GM12878 (cell line): ENCODE measurements at regions not wholly inside any gene's neighbourhood (a gene's known extent, or its start where the extent isn't known, plus 50 kb on each side); places are given as distances from the start of the nearest gene placed in this dataset.

Experiments
- ATAC-seq: fragments of 200-7000 bp; cut with Tn5 transposase; 3 replicates; pipeline ENCODE4 v1.9.1; 2020; ENCODE audit warnings: mild to moderate bottlenecking, moderate library complexity
- BruUV-seq: library from RNA; stranded (reverse); fragments of 400-500 nt; replicated peaks from 2 replicates; lab custom pipeline; 2021; lab: Mats Ljungman, UMichigan
- CTCF ChIA-PET: fragments of 300-600 bp; sonication (Branson Sonifier 250); formaldehyde crosslinking; extraction: SDS; loops from one replicate; lab custom pipeline; 2021; ENCODE audit warnings: inconsistent platforms; lab: Yijun Ruan, JAX
- POLR2A ChIA-PET: fragments of 350-600 bp; formaldehyde crosslinking; extraction: SDS; loops from one replicate; lab custom pipeline; 2021; ENCODE audit warnings: inconsistent platforms; lab: Charles Lee
- RAD21 ChIA-PET: fragments of 300-600 bp; sonication (Branson Sonifier 250); formaldehyde crosslinking; loops from one replicate; lab custom pipeline; 2023; ENCODE audit warnings: antibody characterized with exemption; ENCODE audit not compliant: unreplicated experiment; lab: Charles Lee
- SMC1A ChIA-PET: fragments of 300-600 bp; sonication (Branson Sonifier 250); formaldehyde crosslinking; loops from one replicate; lab custom pipeline; 2023; ENCODE audit not compliant: unreplicated experiment, uncharacterized antibody; lab: Charles Lee
- DNase-seq: peaks from one replicate; pipeline ENCODE4 v3.0.0-alpha.2; 2011; ENCODE audit warnings: low read depth, low spot score
- FAIRE-seq: peaks from 3 replicates; lab custom pipeline; 2011; peaks lifted over from hg19 to GRCh38; lab: Jason Lieb, UNC
- H2AFZ ChIP-seq: 2 replicates; pipeline ENCODE4 v1.6.0; 2011; ENCODE audit warnings: low read depth, low read length, control low read depth; ENCODE audit not compliant: control insufficient read depth
- H3K27ac ChIP-seq: 2 replicates; pipeline ENCODE4 v1.5.1; 2011; ENCODE audit warnings: control low read depth; ENCODE audit not compliant: control insufficient read depth, insufficient read depth
- H3K27me3 ChIP-seq, 2 experiments: replicated peaks in 1 of 2; 2 replicates each; pipeline versions ENCODE4 v1.6.0 to v1.6.1; 2011; ENCODE audit warnings: low read length in 1 of 2; ENCODE audit not compliant: control insufficient read depth in 2 of 2, insufficient read depth in 2 of 2
- H3K36me3 ChIP-seq, 2 experiments: 2 replicates each; pipeline ENCODE4 v1.5.1; 2011; ENCODE audit warnings: low read length in 1 of 2; ENCODE audit not compliant: control insufficient read depth in 2 of 2, insufficient read depth in 2 of 2
- H3K4me1 ChIP-seq: 2 replicates; pipeline ENCODE4 v1.6.1; 2011; ENCODE audit warnings: mild to moderate bottlenecking, low read length, moderate library complexity, mixed read lengths; ENCODE audit not compliant: control insufficient read depth, insufficient read depth
- H3K4me2 ChIP-seq: 2 replicates; pipeline ENCODE4 v1.6.0; 2011; ENCODE audit warnings: control low read depth; ENCODE audit not compliant: control insufficient read depth, insufficient read depth
- H3K4me3 ChIP-seq: fragments of 200-600 bp; sonication (generic); 2 replicates; pipeline ENCODE4 v1.5.1; 2016
- H3K79me2 ChIP-seq: 2 replicates; pipeline ENCODE4 v1.6.0; 2011; ENCODE audit warnings: low read length; ENCODE audit not compliant: control insufficient read depth, insufficient read depth
- H3K9ac ChIP-seq: 2 replicates; pipeline ENCODE4 v1.8.0; 2011; ENCODE audit warnings: low read length, control low read depth, mixed read lengths; ENCODE audit not compliant: control insufficient read depth, insufficient read depth
- H3K9me3 ChIP-seq: replicated peaks from 3 replicates; pipeline ENCODE4 v1.5.1; 2011; ENCODE audit warnings: mild to moderate bottlenecking, low read length; ENCODE audit not compliant: control insufficient read depth, insufficient read depth
- H4K20me1 ChIP-seq: 2 replicates; pipeline ENCODE4 v1.6.0; 2011; ENCODE audit not compliant: control insufficient read depth, insufficient read depth
- FOXM1 ChIP-seq: IDR thresholded peaks from 2 replicates; pipeline ENCODE4 v1.6.1; 2012; ENCODE audit warnings: low read depth, mild to moderate bottlenecking, inconsistent platforms, low read length, moderate library complexity
- HCFC1 ChIP-seq: fragments of 150-350 bp; IDR thresholded peaks from 2 replicates; pipeline ENCODE4 v1.6.1; 2014; ENCODE audit warnings: low read length
- HDAC6 ChIP-seq: fragments of 200-600 bp; sonication (generic); IDR thresholded peaks from one replicate; pipeline ENCODE4 v1.8.0; 2017; ENCODE audit warnings: antibody characterized with exemption; ENCODE audit not compliant: unreplicated experiment
- IRF4 ChIP-seq: IDR thresholded peaks from 2 replicates; pipeline ENCODE4 v1.6.1; 2011; ENCODE audit warnings: low read depth, low read length
- NFIC ChIP-seq: IDR thresholded peaks from 2 replicates; pipeline ENCODE4 v1.6.1; 2012; ENCODE audit warnings: low read depth, mild to moderate bottlenecking, inconsistent platforms, low read length, moderate library complexity
- POU2F2 ChIP-seq: IDR thresholded peaks from 3 replicates; pipeline ENCODE4 v1.6.1; 2011; ENCODE audit warnings: low read depth, mild to moderate bottlenecking, low read length, borderline replicate concordance
- SIX5 ChIP-seq: IDR thresholded peaks from 2 replicates; pipeline ENCODE4 v1.6.1; 2011; ENCODE audit warnings: mild to moderate bottlenecking, low read depth, low read length, moderate library complexity; ENCODE audit not compliant: severe bottlenecking
- SPI1 ChIP-seq: IDR thresholded peaks from 2 replicates; pipeline ENCODE4 v1.6.1; 2011; ENCODE audit warnings: low read depth, mild to moderate bottlenecking, low read length, moderate library complexity, borderline replicate concordance; ENCODE audit not compliant: insufficient read depth
- SREBF1 ChIP-seq: IDR thresholded peaks from 2 replicates; pipeline ENCODE4 v1.6.1; 2012; ENCODE audit warnings: mild to moderate bottlenecking, low read length
- SUPT20H ChIP-seq: IDR thresholded peaks from 2 replicates; pipeline ENCODE4 v1.6.1; 2011; ENCODE audit warnings: low read depth, mild to moderate bottlenecking, low read length, moderate library complexity, borderline replicate concordance; ENCODE audit not compliant: control insufficient read depth
- WGBS: methylation state at CpG from one replicate; pipeline ENCODE4 v1.1.6; 2016; ENCODE audit warnings: low lambda C conversion rate; ENCODE audit not compliant: insufficient replicate concordance, insufficient coverage; ENCODE audit errors: missing lambda C conversion rate; 5-methylcytosine and 5-hydroxymethylcytosine counted together
- in situ Hi-C: fragments of 300-500 bp; cut with MboI; formaldehyde crosslinking; loops from 9 replicates; pipeline ENCODE4 v1.14.3; 2018; ENCODE audit warnings: mixed read lengths
- intact Hi-C: fragments of 100-400 bp; cut with micrococcal nuclease; formaldehyde crosslinking; loops from one replicate; pipeline ENCODE4 v1.14.2; 2022; ENCODE audit not compliant: unreplicated experiment
- TF ChIP-seq, protein P1 (sequence below): fragments of 450-650 bp; formaldehyde crosslinking; IDR thresholded peaks from 2 replicates; pipeline ENCODE4 v1.4.0; 2020; ENCODE audit warnings: mild to moderate bottlenecking, moderate library complexity

DNA sequence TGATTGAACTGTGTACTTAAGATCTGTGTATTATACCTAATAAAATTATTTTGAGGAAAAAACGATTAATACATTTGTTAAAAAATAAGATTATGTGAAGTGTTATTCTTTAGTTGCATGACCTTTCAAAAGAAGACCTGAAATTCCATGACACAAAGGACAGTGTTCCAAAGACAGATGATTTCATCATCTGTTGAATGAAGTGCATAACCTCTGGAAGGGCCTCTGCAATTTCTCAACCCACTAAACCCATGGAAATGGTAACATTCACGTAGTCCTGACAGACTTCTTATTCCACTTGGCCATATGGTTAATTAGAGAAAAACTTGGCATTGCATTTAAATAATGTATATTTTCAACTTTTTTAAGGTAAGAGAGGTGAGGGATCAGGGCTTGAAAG is 167.2 kb upstream of the CTNND2 start:
- no peak for ATAC-seq
- no peak for FAIRE-seq
- no peak overlapping the region for H3K4me2 ChIP-seq
- ChIA-PET SMC1A (no interaction called here), RAD21 (no interaction called here), POLR2A (no interaction called here), CTCF (no interaction called here)
- in situ Hi-C loops = no loop called here
- no TSS peak for BruUV-seq
- H3K27ac ChIP-seq = no peak overlapping the region
- no peaks in the 10 kb centered on the region for H4K20me1 ChIP-seq
- no peak overlapping the region for H3K4me3 ChIP-seq
- H3K4me1 ChIP-seq = no peaks in the 10 kb centered on the region
- H3K9me3 ChIP-seq = no peaks in the 10 kb centered on the region
- WGBS = 3% methylated on average over 2 of the region's 2 CpGs
- intact Hi-C loops = no loop called here
- TF ChIP-seq SREBF1 (no peak), SUPT20H (no peak), IRF4 (no peak), NFIC (no peak), POU2F2 (no peak), SIX5 (no peak), SPI1 (no peak), HCFC1 (no peak), FOXM1 (no peak), HDAC6 (no peak)
- TF ChIP-seq, protein P1, sequence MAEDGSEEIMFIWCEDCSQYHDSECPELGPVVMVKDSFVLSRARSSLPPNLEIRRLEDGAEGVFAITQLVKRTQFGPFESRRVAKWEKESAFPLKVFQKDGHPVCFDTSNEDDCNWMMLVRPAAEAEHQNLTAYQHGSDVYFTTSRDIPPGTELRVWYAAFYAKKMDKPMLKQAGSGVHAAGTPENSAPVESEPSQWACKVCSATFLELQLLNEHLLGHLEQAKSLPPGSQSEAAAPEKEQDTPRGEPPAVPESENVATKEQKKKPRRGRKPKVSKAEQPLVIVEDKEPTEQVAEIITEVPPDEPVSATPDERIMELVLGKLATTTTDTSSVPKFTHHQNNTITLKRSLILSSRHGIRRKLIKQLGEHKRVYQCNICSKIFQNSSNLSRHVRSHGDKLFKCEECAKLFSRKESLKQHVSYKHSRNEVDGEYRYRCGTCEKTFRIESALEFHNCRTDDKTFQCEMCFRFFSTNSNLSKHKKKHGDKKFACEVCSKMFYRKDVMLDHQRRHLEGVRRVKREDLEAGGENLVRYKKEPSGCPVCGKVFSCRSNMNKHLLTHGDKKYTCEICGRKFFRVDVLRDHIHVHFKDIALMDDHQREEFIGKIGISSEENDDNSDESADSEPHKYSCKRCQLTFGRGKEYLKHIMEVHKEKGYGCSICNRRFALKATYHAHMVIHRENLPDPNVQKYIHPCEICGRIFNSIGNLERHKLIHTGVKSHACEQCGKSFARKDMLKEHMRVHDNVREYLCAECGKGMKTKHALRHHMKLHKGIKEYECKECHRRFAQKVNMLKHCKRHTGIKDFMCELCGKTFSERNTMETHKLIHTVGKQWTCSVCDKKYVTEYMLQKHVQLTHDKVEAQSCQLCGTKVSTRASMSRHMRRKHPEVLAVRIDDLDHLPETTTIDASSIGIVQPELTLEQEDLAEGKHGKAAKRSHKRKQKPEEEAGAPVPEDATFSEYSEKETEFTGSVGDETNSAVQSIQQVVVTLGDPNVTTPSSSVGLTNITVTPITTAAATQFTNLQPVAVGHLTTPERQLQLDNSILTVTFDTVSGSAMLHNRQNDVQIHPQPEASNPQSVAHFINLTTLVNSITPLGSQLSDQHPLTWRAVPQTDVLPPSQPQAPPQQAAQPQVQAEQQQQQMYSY (CRISPR knock-in tag) = no peak
- no peaks in the 10 kb centered on the region for H3K79me2 ChIP-seq
- no peak overlapping the region for H3K9ac ChIP-seq
- H3K27me3 ChIP-seq = no peaks in the 10 kb centered on the region
- DNase-seq = no peak
- H3K36me3 ChIP-seq = no peaks in the 10 kb centered on the region
- no peak overlapping the region for H2AFZ ChIP-seq
